ENCODE measurements at regions not wholly inside any gene's neighbourhood (a gene's known extent, or its start where the extent isn't known, plus 50 kb on each side); places are given as distances from the start of the nearest gene placed in this dataset.

GRCh38 chr2:150076281-150076680, 411.2 kb downstream of the RND3 start:
- Histone ChIP-seq H3K79me1 (ENCODE audit: low read length) (no peaks in the 10 kb centered on the region), H2BK120ac (ENCODE audit: insufficient read depth, low read length, poor library complexity) (no peak overlapping the region), H3K4me3 (ENCODE audit: low read depth, low read length) (no peak overlapping the region), H2AFZ (ENCODE audit: insufficient read depth, low read length, poor library complexity) (no peak overlapping the region), H3K4me2 (ENCODE audit: low read length) (no peak overlapping the region), H3K79me2 (ENCODE audit: control insufficient read depth, insufficient read depth, low read length, poor library complexity) (no peaks in the 10 kb centered on the region), H2BK12ac (ENCODE audit: low read length) (no peak overlapping the region), H4K91ac (ENCODE audit: low read depth, low read length) (no peak overlapping the region), H3K27me3 (ENCODE audit: insufficient read depth, low read length) (no peaks in the 10 kb centered on the region), H2AK5ac (ENCODE audit: low read length) (no peak overlapping the region), H3K9me3 (ENCODE audit: insufficient read depth, low read depth, low read length) (no peaks in the 10 kb centered on the region), H3K4ac (ENCODE audit: low read depth, low read length) (no peak overlapping the region), H3K14ac (ENCODE audit: low read length) (no peak overlapping the region), H2BK5ac (ENCODE audit: low read depth, low read length, poor library complexity) (no peak overlapping the region), H3K23ac (ENCODE audit: low read length) (no peak overlapping the region), H3K27ac (ENCODE audit: low read depth, low read length) (no peak overlapping the region), H3K9ac (ENCODE audit: low read length) (no peak overlapping the region), H3K4me1 (ENCODE audit: control insufficient read depth in 1 of 2, insufficient read depth in 2 of 2, low read length in 2 of 2) (no peaks in the 10 kb centered on the region), H3K36me3 (ENCODE audit: control insufficient read depth in 1 of 2, insufficient read depth in 2 of 2, low read length in 2 of 2) (no peaks in the 10 kb centered on the region), H3K18ac (ENCODE audit: low read length) (no peak overlapping the region), H4K12ac (ENCODE audit: low read depth, low read length) (no peak overlapping the region), H4K8ac (ENCODE audit: low read depth, low read length) (no peak overlapping the region)
- DNase-seq, result no peak
- WGBS (ENCODE audit: extremely low coverage, insufficient coverage, insufficient read length), result no CpG with 5 or more reads among the region's 1 CpG

- no peak overlapping the region for H2BK5ac ChIP-seq (ENCODE audit: low read depth, low read length, poor library complexity)
- H3K4ac ChIP-seq (ENCODE audit: low read depth, low read length), result no peak overlapping the region
- no peak overlapping the region for H4K91ac ChIP-seq (ENCODE audit: low read depth, low read length)
- H3K9ac ChIP-seq (ENCODE audit: low read length), result no peak overlapping the region
- no peak overlapping the region for H2AK5ac ChIP-seq (ENCODE audit: low read length)
- H3K27ac ChIP-seq (ENCODE audit: low read depth, low read length), result no peak overlapping the region
- no peak overlapping the region for H3K23ac ChIP-seq (ENCODE audit: low read length)
- H3K18ac ChIP-seq (ENCODE audit: low read length), result no peak overlapping the region
- no CpG with 5 or more reads among the region's 2 CpGs for WGBS (ENCODE audit: extremely low coverage, insufficient coverage, insufficient read length)
- no peaks in the 10 kb centered on the region for H3K4me1 ChIP-seq (ENCODE audit: control insufficient read depth in 1 of 2, insufficient read depth in 2 of 2, low read length in 2 of 2)
- no peak overlapping the region for H4K8ac ChIP-seq (ENCODE audit: low read depth, low read length)
- H3K9me3 ChIP-seq (ENCODE audit: insufficient read depth, low read depth, low read length), result no peaks in the 10 kb centered on the region
- H3K79me2 ChIP-seq (ENCODE audit: control insufficient read depth, insufficient read depth, low read length, poor library complexity), result no peaks in the 10 kb centered on the region
- H3K14ac ChIP-seq (ENCODE audit: low read length), result no peak overlapping the region
- H3K27me3 ChIP-seq (ENCODE audit: insufficient read depth, low read length), result no peaks in the 10 kb centered on the region
- no peak overlapping the region for H2AFZ ChIP-seq (ENCODE audit: insufficient read depth, low read length, poor library complexity)
- DNase-seq, result no peak
- H3K4me2 ChIP-seq (ENCODE audit: low read length), result no peak overlapping the region
- H2BK12ac ChIP-seq (ENCODE audit: low read length), result no peak overlapping the region
- no peaks in the 10 kb centered on the region for H3K36me3 ChIP-seq (ENCODE audit: control insufficient read depth in 1 of 2, insufficient read depth in 2 of 2, low read length in 2 of 2)
- H4K12ac ChIP-seq (ENCODE audit: low read depth, low read length), result no peak overlapping the region
- no peak overlapping the region for H2BK120ac ChIP-seq (ENCODE audit: insufficient read depth, low read length, poor library complexity)
- H3K79me1 ChIP-seq (ENCODE audit: low read length), result no peaks in the 10 kb centered on the region
- no peak overlapping the region for H3K4me3 ChIP-seq (ENCODE audit: low read depth, low read length)
Observed at GRCh38 chr2:150075831-150076230, 411.6 kb downstream of the RND3 start.

GRCh38 chr2:150066490-150066889, 421.0 kb downstream of the RND3 start:
- Histone ChIP-seq H3K4me1 (ENCODE audit: control insufficient read depth in 1 of 2, insufficient read depth in 2 of 2, low read length in 2 of 2) (no peaks in the 10 kb centered on the region), H2AK5ac (ENCODE audit: low read length) (no peak overlapping the region), H2BK12ac (ENCODE audit: low read length) (no peak overlapping the region), H3K79me1 (ENCODE audit: low read length) (no peaks in the 10 kb centered on the region), H3K27me3 (ENCODE audit: insufficient read depth, low read length) (no peaks in the 10 kb centered on the region), H2AFZ (ENCODE audit: insufficient read depth, low read length, poor library complexity) (no peak overlapping the region), H3K23ac (ENCODE audit: low read length) (no peak overlapping the region), H3K4me2 (ENCODE audit: low read length) (no peak overlapping the region), H3K27ac (ENCODE audit: low read depth, low read length) (no peak overlapping the region), H2BK120ac (ENCODE audit: insufficient read depth, low read length, poor library complexity) (no peak overlapping the region), H3K4ac (ENCODE audit: low read depth, low read length) (no peak overlapping the region), H3K4me3 (ENCODE audit: low read depth, low read length) (no peak overlapping the region), H4K12ac (ENCODE audit: low read depth, low read length) (no peak overlapping the region), H2BK5ac (ENCODE audit: low read depth, low read length, poor library complexity) (no peak overlapping the region), H3K9ac (ENCODE audit: low read length) (no peak overlapping the region), H4K8ac (ENCODE audit: low read depth, low read length) (no peak overlapping the region), H3K79me2 (ENCODE audit: control insufficient read depth, insufficient read depth, low read length, poor library complexity) (no peaks in the 10 kb centered on the region), H3K9me3 (ENCODE audit: insufficient read depth, low read depth, low read length) (no peaks in the 10 kb centered on the region), H3K14ac (ENCODE audit: low read length) (no peak overlapping the region), H3K36me3 (ENCODE audit: control insufficient read depth in 1 of 2, insufficient read depth in 2 of 2, low read length in 2 of 2) (no peaks in the 10 kb centered on the region), H4K91ac (ENCODE audit: low read depth, low read length) (no peak overlapping the region), H3K18ac (ENCODE audit: low read length) (no peak overlapping the region)
- DNase-seq, result no peak
- WGBS (ENCODE audit: extremely low coverage, insufficient coverage, insufficient read length), result no CpG with 5 or more reads among the region's 1 CpG

- no peaks in the 10 kb centered on the region for H3K36me3 ChIP-seq (ENCODE audit: control insufficient read depth in 1 of 2, insufficient read depth in 2 of 2, low read length in 2 of 2)
- H3K4ac ChIP-seq (ENCODE audit: low read depth, low read length), result no peak overlapping the region
- H2AK5ac ChIP-seq (ENCODE audit: low read length), result no peak overlapping the region
- H3K4me2 ChIP-seq (ENCODE audit: low read length), result no peak overlapping the region
- no peak overlapping the region for H2BK12ac ChIP-seq (ENCODE audit: low read length)
- no peak overlapping the region for H2AFZ ChIP-seq (ENCODE audit: insufficient read depth, low read length, poor library complexity)
- no peak overlapping the region for H2BK120ac ChIP-seq (ENCODE audit: insufficient read depth, low read length, poor library complexity)
- H3K79me1 ChIP-seq (ENCODE audit: low read length), result no peaks in the 10 kb centered on the region
- H3K9ac ChIP-seq (ENCODE audit: low read length), result no peak overlapping the region
- no peak overlapping the region for H3K27ac ChIP-seq (ENCODE audit: low read depth, low read length)
- H4K91ac ChIP-seq (ENCODE audit: low read depth, low read length), result no peak overlapping the region
- no peak overlapping the region for H4K12ac ChIP-seq (ENCODE audit: low read depth, low read length)
- no peaks in the 10 kb centered on the region for H3K9me3 ChIP-seq (ENCODE audit: insufficient read depth, low read depth, low read length)
- H3K79me2 ChIP-seq (ENCODE audit: control insufficient read depth, insufficient read depth, low read length, poor library complexity), result no peaks in the 10 kb centered on the region
- H3K4me1 ChIP-seq (ENCODE audit: control insufficient read depth in 1 of 2, insufficient read depth in 2 of 2, low read length in 2 of 2), result no peaks in the 10 kb centered on the region
- no peak for DNase-seq
- H3K14ac ChIP-seq (ENCODE audit: low read length), result no peak overlapping the region
- no peaks in the 10 kb centered on the region for H3K27me3 ChIP-seq (ENCODE audit: insufficient read depth, low read length)
- no peak overlapping the region for H2BK5ac ChIP-seq (ENCODE audit: low read depth, low read length, poor library complexity)
- no CpG with 5 or more reads among the region's 6 CpGs for WGBS (ENCODE audit: extremely low coverage, insufficient coverage, insufficient read length)
- H3K18ac ChIP-seq (ENCODE audit: low read length), result no peak overlapping the region
- H3K23ac ChIP-seq (ENCODE audit: low read length), result no peak overlapping the region
- no peak overlapping the region for H4K8ac ChIP-seq (ENCODE audit: low read depth, low read length)
- no peak overlapping the region for H3K4me3 ChIP-seq (ENCODE audit: low read depth, low read length)
Observed at GRCh38 chr2:150063931-150064548, 423.4 kb downstream of the RND3 start.
